GM23338 (cell line): ENCODE measurements at regions not wholly inside any gene's neighbourhood (a gene's known extent, or its start where the extent isn't known, plus 50 kb on each side); places are given as distances from the start of the nearest gene placed in this dataset.

Source experiments
- CREB1 ChIP-seq: fragments of 250-450 bp; sonication (Bioruptor Pico); IDR thresholded peaks from 2 replicates; pipeline ENCODE4 v1.5.0; 2020; ENCODE audit warnings: low read depth, mild to moderate bottlenecking, moderate library complexity
- ETS1 ChIP-seq: IDR thresholded peaks from 2 replicates; pipeline ENCODE4 v1.6.1; 2016; ENCODE audit warnings: antibody characterized with exemption
- EZH2 ChIP-seq: fragments of 200-600 bp; sonication (generic); IDR thresholded peaks from one replicate; pipeline ENCODE4 v1.8.0; 2017; ENCODE audit warnings: antibody characterized with exemption, mild to moderate bottlenecking, low read depth; ENCODE audit not compliant: unreplicated experiment
- EZH2phosphoT487 ChIP-seq: fragments of 200-600 bp; sonication (generic); IDR thresholded peaks from one replicate; pipeline ENCODE4 v1.8.1; 2018; ENCODE audit warnings: antibody characterized with exemption; ENCODE audit not compliant: unreplicated experiment
- JUNB ChIP-seq: IDR thresholded peaks from one replicate; pipeline ENCODE4 v1.6.1; 2016; ENCODE audit warnings: antibody characterized with exemption; ENCODE audit not compliant: unreplicated experiment
- NANOG ChIP-seq: IDR thresholded peaks from 2 replicates; pipeline ENCODE4 v1.6.1; 2016; ENCODE audit warnings: antibody characterized with exemption, borderline replicate concordance
- POLR2AphosphoS5 ChIP-seq: IDR thresholded peaks from 2 replicates; pipeline ENCODE4 v1.6.1; 2016; ENCODE audit warnings: antibody characterized with exemption, low read depth
- REST ChIP-seq: IDR thresholded peaks from one replicate; pipeline ENCODE4 v1.6.1; 2018; ENCODE audit warnings: antibody characterized with exemption; ENCODE audit not compliant: unreplicated experiment
- STAT1 ChIP-seq: IDR thresholded peaks from one replicate; pipeline ENCODE4 v1.6.1; 2016; ENCODE audit warnings: antibody characterized with exemption; ENCODE audit not compliant: unreplicated experiment
- ZNF114 ChIP-seq: fragments of 250-450 bp; sonication (Bioruptor Pico); IDR thresholded peaks from 2 replicates; pipeline ENCODE4 v1.5.0; 2020; ENCODE audit warnings: mild to moderate bottlenecking, moderate library complexity
- ZNF331 ChIP-seq: fragments of 250-450 bp; sonication (Bioruptor Pico); IDR thresholded peaks from 2 replicates; pipeline ENCODE4 v1.5.0; 2020; ENCODE audit warnings: low read depth, mild to moderate bottlenecking, moderate library complexity
- TF ChIP-seq, protein P1 (sequence below): fragments of 250-450 bp; sonication (Bioruptor Pico); IDR thresholded peaks from 2 replicates; pipeline ENCODE4 v1.5.0; 2020; ENCODE audit warnings: mild to moderate bottlenecking, moderate library complexity

GRCh38 chr2:185607945-185608344 is 130.7 kb upstream of the FSIP2 start (continued):
- TF ChIP-seq, protein P1, sequence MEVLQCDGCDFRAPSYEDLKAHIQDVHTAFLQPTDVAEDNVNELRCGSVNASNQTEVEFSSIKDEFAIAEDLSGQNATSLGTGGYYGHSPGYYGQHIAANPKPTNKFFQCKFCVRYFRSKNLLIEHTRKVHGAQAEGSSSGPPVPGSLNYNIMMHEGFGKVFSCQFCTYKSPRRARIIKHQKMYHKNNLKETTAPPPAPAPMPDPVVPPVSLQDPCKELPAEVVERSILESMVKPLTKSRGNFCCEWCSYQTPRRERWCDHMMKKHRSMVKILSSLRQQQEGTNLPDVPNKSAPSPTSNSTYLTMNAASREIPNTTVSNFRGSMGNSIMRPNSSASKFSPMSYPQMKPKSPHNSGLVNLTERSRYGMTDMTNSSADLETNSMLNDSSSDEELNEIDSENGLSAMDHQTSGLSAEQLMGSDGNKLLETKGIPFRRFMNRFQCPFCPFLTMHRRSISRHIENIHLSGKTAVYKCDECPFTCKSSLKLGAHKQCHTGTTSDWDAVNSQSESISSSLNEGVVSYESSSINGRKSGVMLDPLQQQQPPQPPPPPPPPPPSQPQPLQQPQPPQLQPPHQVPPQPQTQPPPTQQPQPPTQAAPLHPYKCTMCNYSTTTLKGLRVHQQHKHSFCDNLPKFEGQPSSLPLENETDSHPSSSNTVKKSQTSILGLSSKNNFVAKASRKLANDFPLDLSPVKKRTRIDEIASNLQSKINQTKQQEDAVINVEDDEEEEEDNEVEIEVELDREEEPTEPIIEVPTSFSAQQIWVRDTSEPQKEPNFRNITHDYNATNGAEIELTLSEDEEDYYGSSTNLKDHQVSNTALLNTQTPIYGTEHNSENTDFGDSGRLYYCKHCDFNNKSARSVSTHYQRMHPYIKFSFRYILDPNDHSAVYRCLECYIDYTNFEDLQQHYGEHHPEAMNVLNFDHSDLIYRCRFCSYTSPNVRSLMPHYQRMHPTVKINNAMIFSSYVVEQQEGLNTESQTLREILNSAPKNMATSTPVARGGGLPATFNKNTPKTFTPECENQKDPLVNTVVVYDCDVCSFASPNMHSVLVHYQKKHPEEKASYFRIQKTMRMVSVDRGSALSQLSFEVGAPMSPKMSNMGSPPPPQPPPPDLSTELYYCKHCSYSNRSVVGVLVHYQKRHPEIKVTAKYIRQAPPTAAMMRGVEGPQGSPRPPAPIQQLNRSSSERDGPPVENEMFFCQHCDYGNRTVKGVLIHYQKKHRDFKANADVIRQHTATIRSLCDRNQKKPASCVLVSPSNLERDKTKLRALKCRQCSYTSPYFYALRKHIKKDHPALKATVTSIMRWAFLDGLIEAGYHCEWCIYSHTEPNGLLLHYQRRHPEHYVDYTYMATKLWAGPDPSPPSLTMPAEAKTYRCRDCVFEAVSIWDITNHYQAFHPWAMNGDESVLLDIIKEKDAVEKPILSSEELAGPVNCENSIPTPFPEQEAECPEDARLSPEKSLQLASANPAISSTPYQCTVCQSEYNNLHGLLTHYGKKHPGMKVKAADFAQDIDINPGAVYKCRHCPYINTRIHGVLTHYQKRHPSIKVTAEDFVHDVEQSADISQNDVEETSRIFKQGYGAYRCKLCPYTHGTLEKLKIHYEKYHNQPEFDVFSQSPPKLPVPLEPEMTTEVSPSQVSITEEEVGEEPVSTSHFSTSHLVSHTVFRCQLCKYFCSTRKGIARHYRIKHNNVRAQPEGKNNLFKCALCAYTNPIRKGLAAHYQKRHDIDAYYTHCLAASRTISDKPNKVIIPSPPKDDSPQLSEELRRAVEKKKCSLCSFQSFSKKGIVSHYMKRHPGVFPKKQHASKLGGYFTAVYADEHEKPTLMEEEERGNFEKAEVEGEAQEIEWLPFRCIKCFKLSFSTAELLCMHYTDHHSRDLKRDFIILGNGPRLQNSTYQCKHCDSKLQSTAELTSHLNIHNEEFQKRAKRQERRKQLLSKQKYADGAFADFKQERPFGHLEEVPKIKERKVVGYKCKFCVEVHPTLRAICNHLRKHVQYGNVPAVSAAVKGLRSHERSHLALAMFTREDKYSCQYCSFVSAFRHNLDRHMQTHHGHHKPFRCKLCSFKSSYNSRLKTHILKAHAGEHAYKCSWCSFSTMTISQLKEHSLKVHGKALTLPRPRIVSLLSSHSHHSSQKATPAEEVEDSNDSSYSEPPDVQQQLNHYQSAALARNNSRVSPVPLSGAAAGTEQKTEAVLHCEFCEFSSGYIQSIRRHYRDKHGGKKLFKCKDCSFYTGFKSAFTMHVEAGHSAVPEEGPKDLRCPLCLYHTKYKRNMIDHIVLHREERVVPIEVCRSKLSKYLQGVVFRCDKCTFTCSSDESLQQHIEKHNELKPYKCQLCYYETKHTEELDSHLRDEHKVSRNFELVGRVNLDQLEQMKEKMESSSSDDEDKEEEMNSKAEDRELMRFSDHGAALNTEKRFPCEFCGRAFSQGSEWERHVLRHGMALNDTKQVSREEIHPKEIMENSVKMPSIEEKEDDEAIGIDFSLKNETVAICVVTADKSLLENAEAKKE (CRISPR knock-in tag), result no peak
- TF ChIP-seq ZNF114 (no peak), EZH2 (no peak), EZH2phosphoT487 (no peak), ETS1 (no peak), STAT1 (no peak), REST (no peak), NANOG (no peak), ZNF331 (CRISPR knock-in tag) (no peak), POLR2AphosphoS5 (no peak), JUNB (no peak), CREB1 (CRISPR knock-in tag) (no peak)
